OCI-LY3 (cell line): ENCODE measurements at regions not wholly inside any gene's neighbourhood (a gene's known extent, or its start where the extent isn't known, plus 50 kb on each side); places are given as distances from the start of the nearest gene placed in this dataset.

ENCODE experiments used
- CTCF ChIP-seq: fragments of 200-600, 300-600 bp; sonication (generic); IDR thresholded peaks from 2 replicates; pipeline ENCODE4 v1.5.1; 2014; ENCODE audit warnings: antibody characterized with exemption, low read length, low read depth
- EZH2phosphoT487 ChIP-seq: fragments of 200-600 bp; shearing (Covaris generic); IDR thresholded peaks from 2 replicates; pipeline ENCODE4 v1.6.1; 2018; ENCODE audit warnings: antibody characterized with exemption, mixed run types, low read depth

GRCh38 chr22:49393526-49393925 lies 434.1 kb downstream of the BRD1 start:
- TF ChIP-seq CTCF = no peak
- no peak for TF ChIP-seq EZH2phosphoT487
